ENCODE measurements at regions not wholly inside any gene's neighbourhood (a gene's known extent, or its start where the extent isn't known, plus 50 kb on each side); places are given as distances from the start of the nearest gene placed in this dataset.

DNA sequence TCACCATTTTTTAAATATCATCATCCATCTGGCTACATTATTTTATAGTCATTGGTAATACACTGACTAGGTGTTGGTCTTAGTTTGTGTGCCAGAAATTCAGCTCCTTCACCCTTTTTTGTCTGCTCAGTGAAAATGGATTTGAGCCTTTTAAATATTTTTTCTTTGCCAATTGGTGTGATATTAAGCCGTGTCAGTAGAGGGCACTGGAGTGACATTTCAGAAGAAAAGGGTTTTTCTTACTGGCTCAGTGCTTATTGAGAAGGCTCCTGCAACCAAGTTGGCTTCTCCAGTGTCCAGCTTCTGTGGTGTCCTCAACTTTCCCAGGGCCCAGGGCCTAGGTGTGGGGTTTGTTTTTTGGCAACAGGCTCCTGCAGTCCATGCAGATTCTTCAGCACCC, 546.6 kb downstream of the DACH1 start:
- H3K4me3 ChIP-seq (ENCODE audit: insufficient read depth, low read length), result no peak overlapping the region
- H3K36me3 ChIP-seq (ENCODE audit: insufficient read depth, low read length), result no peaks in the 10 kb centered on the region
- H3K4me2 ChIP-seq (ENCODE audit: insufficient read depth, low read length), result no peak overlapping the region
- no peaks in the 10 kb centered on the region for H3K4me1 ChIP-seq (ENCODE audit: insufficient read depth, low read length)
- H3K27ac ChIP-seq (ENCODE audit: low read depth, low read length), result no peak overlapping the region
- no peak for DNase-seq (ENCODE audit: insufficient read length, low spot score, missing footprints)
- no peak overlapping the region for H2AFZ ChIP-seq (ENCODE audit: low read length)
- H3K27me3 ChIP-seq (ENCODE audit: insufficient read depth, low read length), result no peaks in the 10 kb centered on the region
- H3K79me2 ChIP-seq (ENCODE audit: insufficient read depth, low read length), result no peaks in the 10 kb centered on the region
- TF ChIP-seq, protein P1, sequence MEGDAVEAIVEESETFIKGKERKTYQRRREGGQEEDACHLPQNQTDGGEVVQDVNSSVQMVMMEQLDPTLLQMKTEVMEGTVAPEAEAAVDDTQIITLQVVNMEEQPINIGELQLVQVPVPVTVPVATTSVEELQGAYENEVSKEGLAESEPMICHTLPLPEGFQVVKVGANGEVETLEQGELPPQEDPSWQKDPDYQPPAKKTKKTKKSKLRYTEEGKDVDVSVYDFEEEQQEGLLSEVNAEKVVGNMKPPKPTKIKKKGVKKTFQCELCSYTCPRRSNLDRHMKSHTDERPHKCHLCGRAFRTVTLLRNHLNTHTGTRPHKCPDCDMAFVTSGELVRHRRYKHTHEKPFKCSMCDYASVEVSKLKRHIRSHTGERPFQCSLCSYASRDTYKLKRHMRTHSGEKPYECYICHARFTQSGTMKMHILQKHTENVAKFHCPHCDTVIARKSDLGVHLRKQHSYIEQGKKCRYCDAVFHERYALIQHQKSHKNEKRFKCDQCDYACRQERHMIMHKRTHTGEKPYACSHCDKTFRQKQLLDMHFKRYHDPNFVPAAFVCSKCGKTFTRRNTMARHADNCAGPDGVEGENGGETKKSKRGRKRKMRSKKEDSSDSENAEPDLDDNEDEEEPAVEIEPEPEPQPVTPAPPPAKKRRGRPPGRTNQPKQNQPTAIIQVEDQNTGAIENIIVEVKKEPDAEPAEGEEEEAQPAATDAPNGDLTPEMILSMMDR (IDR thresholded peaks at IDR 0.05; ENCODE audit: extremely low read depth, low read depth, low read length), result no peak
- no peaks in the 10 kb centered on the region for H4K20me1 ChIP-seq (ENCODE audit: insufficient read depth, low read length)
- peaks cover 2% of the 10 kb centered on the region for H3K9me3 ChIP-seq (ENCODE audit: low read depth, low read length)

DNA sequence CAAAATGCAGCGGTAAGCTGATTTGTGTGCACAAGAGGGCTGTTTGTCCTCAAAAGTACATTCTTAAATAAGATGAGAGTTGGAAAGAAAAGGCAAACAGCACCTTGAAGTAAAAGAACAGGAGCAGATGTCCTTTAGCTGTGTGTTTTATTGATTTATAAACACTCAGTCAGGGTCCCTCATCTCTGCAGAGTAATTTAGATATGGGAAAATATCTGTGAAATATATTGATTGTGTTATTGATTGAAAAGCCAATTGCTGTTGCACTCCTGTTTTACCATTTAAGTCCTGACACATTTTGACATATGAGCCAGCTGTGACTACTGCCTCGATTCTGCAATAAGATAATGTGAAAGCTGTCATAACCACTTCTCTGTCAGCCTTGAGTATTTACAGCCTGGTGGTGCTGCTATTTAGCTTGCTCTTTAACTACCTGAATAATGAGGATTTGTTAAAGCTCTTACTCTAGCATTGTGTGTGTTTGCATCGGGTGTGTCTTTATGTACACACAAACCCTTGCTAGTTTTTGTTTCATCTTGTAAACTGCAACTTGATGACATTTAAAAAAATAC, 550.1 kb downstream of the DACH1 start:
- Histone ChIP-seq H3K36me3 (ENCODE audit: insufficient read depth, low read length) (no peaks in the 10 kb centered on the region), H3K9me3 (ENCODE audit: low read depth, low read length) (peaks cover 2% of the 10 kb centered on the region), H2AFZ (ENCODE audit: low read length) (no peak overlapping the region), H3K27ac (ENCODE audit: low read depth, low read length) (no peak overlapping the region), H3K4me2 (ENCODE audit: insufficient read depth, low read length) (no peak overlapping the region), H3K27me3 (ENCODE audit: insufficient read depth, low read length) (no peaks in the 10 kb centered on the region), H3K4me3 (ENCODE audit: insufficient read depth, low read length) (no peak overlapping the region), H4K20me1 (ENCODE audit: insufficient read depth, low read length) (no peaks in the 10 kb centered on the region), H3K4me1 (ENCODE audit: insufficient read depth, low read length) (no peaks in the 10 kb centered on the region), H3K79me2 (ENCODE audit: insufficient read depth, low read length) (no peaks in the 10 kb centered on the region)
- DNase-seq (ENCODE audit: insufficient read length, low spot score, missing footprints), result no peak
- TF ChIP-seq, protein P1 (IDR thresholded peaks at IDR 0.05; ENCODE audit: extremely low read depth, low read depth, low read length), result no peak

DNA sequence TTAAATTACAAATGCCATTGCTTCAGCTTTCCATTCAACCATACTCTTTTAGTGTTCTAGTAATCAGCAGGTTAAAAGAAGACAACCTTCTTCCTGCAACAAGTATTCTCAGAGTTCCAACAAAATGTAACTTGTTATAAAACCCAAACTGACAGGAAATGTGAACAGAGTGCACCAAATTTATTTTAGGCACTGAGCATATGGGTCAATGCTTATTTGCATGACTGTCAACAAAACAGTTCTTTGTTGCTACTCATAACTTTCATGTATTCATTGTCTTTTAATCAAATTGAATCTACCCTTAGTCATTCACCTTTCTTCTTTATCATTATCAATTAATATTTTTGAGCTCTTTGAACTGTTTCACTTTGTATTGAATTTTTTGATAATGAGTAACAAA, 554.1 kb downstream of the DACH1 start:
- H3K4me1 ChIP-seq (ENCODE audit: insufficient read depth, low read length), result no peaks in the 10 kb centered on the region
- H3K4me2 ChIP-seq (ENCODE audit: insufficient read depth, low read length), result no peak overlapping the region
- H3K4me3 ChIP-seq (ENCODE audit: insufficient read depth, low read length), result no peak overlapping the region
- no peaks in the 10 kb centered on the region for H3K27me3 ChIP-seq (ENCODE audit: insufficient read depth, low read length)
- TF ChIP-seq, protein P1 (IDR thresholded peaks at IDR 0.05; ENCODE audit: extremely low read depth, low read depth, low read length), result no peak
- peaks cover under 1% of the 10 kb centered on the region for H3K9me3 ChIP-seq (ENCODE audit: low read depth, low read length)
- H3K27ac ChIP-seq (ENCODE audit: low read depth, low read length), result no peak overlapping the region
- no peaks in the 10 kb centered on the region for H3K79me2 ChIP-seq (ENCODE audit: insufficient read depth, low read length)
- DNase-seq (ENCODE audit: insufficient read length, low spot score, missing footprints), result no peak
- H3K36me3 ChIP-seq (ENCODE audit: insufficient read depth, low read length), result no peaks in the 10 kb centered on the region
- H4K20me1 ChIP-seq (ENCODE audit: insufficient read depth, low read length), result no peaks in the 10 kb centered on the region
- H2AFZ ChIP-seq (ENCODE audit: low read length), result no peak overlapping the region

DNA sequence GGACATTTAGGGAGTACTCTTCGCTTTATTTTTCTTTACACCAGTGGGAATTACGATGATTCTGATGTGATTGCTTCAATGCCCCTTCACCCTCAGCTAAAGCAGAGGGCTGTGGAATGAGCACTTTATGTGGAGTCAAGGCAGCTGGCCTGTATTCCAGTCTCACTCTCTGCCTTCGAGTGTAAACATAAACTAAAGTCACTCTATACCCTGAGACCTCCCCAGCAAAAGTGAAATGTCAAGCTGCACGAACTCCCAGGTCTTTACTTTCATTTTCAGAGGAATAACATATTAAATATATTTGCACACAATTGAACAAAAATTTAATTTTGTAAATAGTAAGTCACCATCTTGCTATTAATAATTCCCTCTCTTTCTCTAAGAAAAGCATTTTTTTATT, 557.1 kb downstream of the DACH1 start:
- Histone ChIP-seq H3K4me3 (ENCODE audit: insufficient read depth, low read length) (no peak overlapping the region), H3K36me3 (ENCODE audit: insufficient read depth, low read length) (no peaks in the 10 kb centered on the region), H3K27ac (ENCODE audit: low read depth, low read length) (no peak overlapping the region), H4K20me1 (ENCODE audit: insufficient read depth, low read length) (no peaks in the 10 kb centered on the region), H3K79me2 (ENCODE audit: insufficient read depth, low read length) (no peaks in the 10 kb centered on the region), H3K27me3 (ENCODE audit: insufficient read depth, low read length) (no peaks in the 10 kb centered on the region), H3K9me3 (ENCODE audit: low read depth, low read length) (no peaks in the 10 kb centered on the region), H3K4me1 (ENCODE audit: insufficient read depth, low read length) (no peaks in the 10 kb centered on the region), H3K4me2 (ENCODE audit: insufficient read depth, low read length) (no peak overlapping the region), H2AFZ (ENCODE audit: low read length) (no peak overlapping the region)
- TF ChIP-seq, protein P1 (IDR thresholded peaks at IDR 0.05; ENCODE audit: extremely low read depth, low read depth, low read length), result no peak
- no peak for DNase-seq (ENCODE audit: insufficient read length, low spot score, missing footprints)

Data from osteoblast (primary cell).